ENCODE measurements at regions not wholly inside any gene's neighbourhood (a gene's known extent, or its start where the extent isn't known, plus 50 kb on each side); places are given as distances from the start of the nearest gene placed in this dataset.

- no peak for DNase-seq
- no peaks in the 10 kb centered on the region for H3K4me1 ChIP-seq
- no peaks in the 10 kb centered on the region for H3K9me3 ChIP-seq
- no peak overlapping the region for H3K4me3 ChIP-seq
- 43 to 65% methylated on average over 3 of the region's 3 CpGs for WGBS, 2 donors
- no peak overlapping the region for H3K27ac ChIP-seq
- intact Hi-C loops (cut with DNase I): no loop called here
- no peak for TF ChIP-seq POLR2A (IDR thresholded peaks at IDR 0.05)
- H3K27me3 ChIP-seq: no peaks in the 10 kb centered on the region
- no peaks in the 10 kb centered on the region for H3K36me3 ChIP-seq
Measured at GRCh38 chr4:116953947-116954346, 131.4 kb downstream of the TRAM1L1 start.

GRCh38 chr4:116952530-116953136, 132.7 kb downstream of the TRAM1L1 start:
- no peak overlapping the region for H3K27ac ChIP-seq
- no peaks in the 10 kb centered on the region for H3K27me3 ChIP-seq
- H3K4me1 ChIP-seq: no peaks in the 10 kb centered on the region
- H3K36me3 ChIP-seq: no peaks in the 10 kb centered on the region
- DNase-seq: no peak
- WGBS, 2 donors: 56 to 63% methylated on average over 5 of the region's 5 CpGs
- no peak overlapping the region for H3K4me3 ChIP-seq
- no peaks in the 10 kb centered on the region for H3K9me3 ChIP-seq
- TF ChIP-seq POLR2A (IDR thresholded peaks at IDR 0.05) (no peak), CTCF (IDR thresholded peaks at IDR 0.05) (no peak), POLR2AphosphoS5 (IDR thresholded peaks at IDR 0.05) (no peak), EP300 (IDR thresholded peaks at IDR 0.05) (no peak)
- intact Hi-C loops (cut with DNase I): no loop called here

- no peak overlapping the region for H3K4me3 ChIP-seq
- no peaks in the 10 kb centered on the region for H3K36me3 ChIP-seq
- WGBS, 2 donors: 88% methylated on average over 4 of the region's 4 CpGs
- no peak for DNase-seq
- intact Hi-C loops (cut with DNase I): no loop called here
- TF ChIP-seq CTCF (IDR thresholded peaks at IDR 0.05) (no peak), POLR2A (IDR thresholded peaks at IDR 0.05) (no peak), POLR2AphosphoS5 (IDR thresholded peaks at IDR 0.05) (no peak), EP300 (IDR thresholded peaks at IDR 0.05) (no peak)
- H3K9me3 ChIP-seq: no peaks in the 10 kb centered on the region
- no peaks in the 10 kb centered on the region for H3K27me3 ChIP-seq
- H3K27ac ChIP-seq: no peak overlapping the region
- no peaks in the 10 kb centered on the region for H3K4me1 ChIP-seq
Measured at GRCh38 chr4:116949856-116950255, 135.5 kb downstream of the TRAM1L1 start.

- TF ChIP-seq EP300 (IDR thresholded peaks at IDR 0.05) (no peak), POLR2AphosphoS5 (IDR thresholded peaks at IDR 0.05) (no peak), POLR2A (IDR thresholded peaks at IDR 0.05) (no peak), CTCF (IDR thresholded peaks at IDR 0.05) (no peak)
- H3K27me3 ChIP-seq: no peaks in the 10 kb centered on the region
- H3K36me3 ChIP-seq: no peaks in the 10 kb centered on the region
- no peaks in the 10 kb centered on the region for H3K9me3 ChIP-seq
- H3K4me3 ChIP-seq: no peak overlapping the region
- H3K27ac ChIP-seq: no peak overlapping the region
- WGBS, 2 donors: 41 to 44% methylated on average over 3 of the region's 3 CpGs
- H3K4me1 ChIP-seq: no peaks in the 10 kb centered on the region
- intact Hi-C loops (cut with DNase I): no loop called here
- DNase-seq: no peak
Measured at GRCh38 chr4:116942315-116942714, 143.1 kb downstream of the TRAM1L1 start.

- 88 to 93% methylated on average over 1 of the region's 1 CpG for WGBS, 2 donors
- Histone ChIP-seq H3K27ac (no peak overlapping the region), H3K36me3 (no peaks in the 10 kb centered on the region), H3K9me3 (no peaks in the 10 kb centered on the region), H3K27me3 (peaks cover 6 to 19% (median 6%) of the 10 kb centered on the region in 3 donors), H3K4me3 (no peak overlapping the region), H3K4me1 (peaks cover 0 to 12% (median 8%) of the 10 kb centered on the region in 4 donors)
- DNase-seq: no peak
- intact Hi-C loops (cut with DNase I): no loop called here
- TF ChIP-seq POLR2AphosphoS5 (IDR thresholded peaks at IDR 0.05): no peak
- TF ChIP-seq CTCF (IDR thresholded peaks at IDR 0.05): no peak
- TF ChIP-seq POLR2A (IDR thresholded peaks at IDR 0.05): no peak
- no peak for TF ChIP-seq EP300 (IDR thresholded peaks at IDR 0.05)
Measured at GRCh38 chr4:116930329-116930728, 155.0 kb downstream of the TRAM1L1 start.

All from sigmoid colon (tissue), 6 donors.